Keratinocyte (primary cell): ENCODE measurements at regions not wholly inside any gene's neighbourhood (a gene's known extent, or its start where the extent isn't known, plus 50 kb on each side); places are given as distances from the start of the nearest gene placed in this dataset.

ENCODE experiments used
- DNase-seq: peaks from one replicate; pipeline ENCODE4 v3.0.0-alpha.2; 2011; ENCODE audit warnings: low read depth, missing footprints, low spot score
- FAIRE-seq: peaks from 2 replicates; lab custom pipeline; 2011; peaks lifted over from hg19 to GRCh38; lab: Jason Lieb, UNC
- H2AFZ ChIP-seq: 2 replicates; pipeline ENCODE4 v1.6.0; 2012; ENCODE audit warnings: low read length, control low read depth, inconsistent platforms; ENCODE audit not compliant: control insufficient read depth
- H3K27ac ChIP-seq: 2 replicates; pipeline ENCODE4 v1.5.1; 2011; ENCODE audit warnings: low read length; ENCODE audit not compliant: control insufficient read depth, insufficient read depth
- H3K27me3 ChIP-seq: 3 replicates; pipeline ENCODE4 v1.6.0; 2011; ENCODE audit warnings: low read length; ENCODE audit not compliant: control insufficient read depth, insufficient read depth; ENCODE audit errors: extremely low read depth
- H3K36me3 ChIP-seq, 2 experiments: 2 replicates in 1 of 2; 3 replicates in 1 of 2; pipeline ENCODE4 v1.5.1; 2011; ENCODE audit warnings: low read length in 2 of 2, mild to moderate bottlenecking in 1 of 2; ENCODE audit not compliant: control insufficient read depth in 2 of 2, insufficient read depth in 2 of 2; ENCODE audit errors: extremely low read depth in 1 of 2
- H3K4me1 ChIP-seq: 3 replicates; pipeline ENCODE4 v1.5.1; 2011; ENCODE audit warnings: low read length; ENCODE audit not compliant: control insufficient read depth, insufficient read depth; ENCODE audit errors: extremely low read depth
- H3K4me2 ChIP-seq: 3 replicates; pipeline ENCODE4 v1.6.0; 2011; ENCODE audit warnings: low read depth, low read length; ENCODE audit not compliant: control insufficient read depth, insufficient read depth; ENCODE audit errors: extremely low read depth
- H3K4me3 ChIP-seq, 3 experiments: fragments of 200-600 bp in 1 of 3; sonication (generic) in 1 of 3; 2 replicates in 2 of 3; 3 replicates in 1 of 3; pipeline ENCODE4 v1.5.1; 2011 to 2016; ENCODE audit warnings: low read length in 3 of 3, mild to moderate bottlenecking in 3 of 3, control low read depth in 2 of 3, inconsistent platforms in 1 of 3, low read depth in 1 of 3, mixed read lengths in 1 of 3, mixed run types in 1 of 3, moderate library complexity in 1 of 3; ENCODE audit not compliant: control insufficient read depth in 2 of 3, insufficient read depth in 2 of 3; ENCODE audit errors: extremely low read depth in 1 of 3
- H3K79me2 ChIP-seq: 2 replicates; pipeline ENCODE4 v1.6.0; 2012; ENCODE audit warnings: low read length; ENCODE audit not compliant: control insufficient read depth, insufficient read depth
- H3K9ac ChIP-seq: 3 replicates; pipeline ENCODE4 v1.6.0; 2011; ENCODE audit warnings: low read length; ENCODE audit not compliant: control insufficient read depth, insufficient read depth; ENCODE audit errors: extremely low read depth
- H3K9me1 ChIP-seq: 3 replicates; pipeline ENCODE4 v1.6.0; 2011; ENCODE audit warnings: low read length; ENCODE audit not compliant: control insufficient read depth, insufficient read depth; ENCODE audit errors: extremely low read depth
- H3K9me3 ChIP-seq: 2 replicates; pipeline ENCODE4 v1.5.1; 2012; ENCODE audit warnings: low read depth, low read length; ENCODE audit not compliant: control insufficient read depth
- H4K20me1 ChIP-seq: 3 replicates; pipeline ENCODE4 v1.6.0; 2011; ENCODE audit warnings: low read length; ENCODE audit not compliant: control insufficient read depth, insufficient read depth; ENCODE audit errors: extremely low read depth
- EZH2 ChIP-seq: IDR thresholded peaks from one replicate; pipeline ENCODE4 v1.6.1; 2012; ENCODE audit warnings: inconsistent platforms, mild to moderate bottlenecking, low read length, moderate library complexity
- dilution Hi-C: fragments of 300-500 bp; cut with MboI; formaldehyde crosslinking; loops from one replicate; pipeline ENCODE4 v1.7.0; 2020; ENCODE audit warnings: low sequenced_read_pairs; ENCODE audit not compliant: extremely low pct_ligation_motif_present
- TF ChIP-seq, protein P1 (sequence below), 3 experiments: IDR thresholded peaks in 1 of 3; conservative IDR thresholded peaks in 1 of 3; optimal IDR thresholded peaks in 1 of 3; 2 replicates in 2 of 3; 3 replicates in 1 of 3; pipeline versions ENCODE3 to v1.5.1; 2011; ENCODE audit warnings: low read length in 3 of 3, mild to moderate bottlenecking in 3 of 3, moderate library complexity in 2 of 3, control low read depth in 1 of 3, inconsistent platforms in 1 of 3; ENCODE audit not compliant: insufficient read depth in 2 of 3; ENCODE audit errors: extremely low read depth in 1 of 3

DNA sequence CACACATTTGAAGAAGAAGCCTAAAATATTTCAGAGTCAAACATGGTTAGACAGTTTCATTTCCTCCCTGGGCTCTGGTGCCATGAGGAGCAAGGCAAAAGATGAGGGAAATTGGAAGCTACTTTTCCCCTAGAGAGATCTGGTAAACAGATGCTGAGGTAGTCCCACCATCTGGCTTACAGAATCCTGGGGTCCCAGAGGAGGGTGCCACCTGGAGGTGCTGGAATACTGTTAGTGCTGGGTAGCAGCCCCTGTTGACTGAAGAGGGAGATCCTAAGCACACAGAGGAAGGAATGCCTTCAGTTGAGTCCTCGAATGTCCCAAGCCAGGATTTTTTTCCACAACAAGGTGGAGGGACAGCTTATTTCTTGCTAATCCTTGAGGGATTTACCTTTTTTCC, 160.1 kb downstream of the FZD1 start:
- TF ChIP-seq, protein P1, sequence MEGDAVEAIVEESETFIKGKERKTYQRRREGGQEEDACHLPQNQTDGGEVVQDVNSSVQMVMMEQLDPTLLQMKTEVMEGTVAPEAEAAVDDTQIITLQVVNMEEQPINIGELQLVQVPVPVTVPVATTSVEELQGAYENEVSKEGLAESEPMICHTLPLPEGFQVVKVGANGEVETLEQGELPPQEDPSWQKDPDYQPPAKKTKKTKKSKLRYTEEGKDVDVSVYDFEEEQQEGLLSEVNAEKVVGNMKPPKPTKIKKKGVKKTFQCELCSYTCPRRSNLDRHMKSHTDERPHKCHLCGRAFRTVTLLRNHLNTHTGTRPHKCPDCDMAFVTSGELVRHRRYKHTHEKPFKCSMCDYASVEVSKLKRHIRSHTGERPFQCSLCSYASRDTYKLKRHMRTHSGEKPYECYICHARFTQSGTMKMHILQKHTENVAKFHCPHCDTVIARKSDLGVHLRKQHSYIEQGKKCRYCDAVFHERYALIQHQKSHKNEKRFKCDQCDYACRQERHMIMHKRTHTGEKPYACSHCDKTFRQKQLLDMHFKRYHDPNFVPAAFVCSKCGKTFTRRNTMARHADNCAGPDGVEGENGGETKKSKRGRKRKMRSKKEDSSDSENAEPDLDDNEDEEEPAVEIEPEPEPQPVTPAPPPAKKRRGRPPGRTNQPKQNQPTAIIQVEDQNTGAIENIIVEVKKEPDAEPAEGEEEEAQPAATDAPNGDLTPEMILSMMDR (optimal IDR thresholded peaks at IDR 0.05 in 1 of 3, IDR thresholded peaks at IDR 0.05 in 1 of 3, conservative IDR thresholded peaks at IDR 0.05 in 1 of 3; ENCODE audit: extremely low read depth in 1 of 3, insufficient read depth in 2 of 3, low read length in 3 of 3): no peak
- TF ChIP-seq EZH2: no peak
- DNase-seq (no peak), FAIRE-seq (no peak)
- no peaks in the 10 kb centered on the region for H3K36me3 ChIP-seq
- H3K4me3 ChIP-seq: no peak overlapping the region
- H3K27ac ChIP-seq: no peak overlapping the region
- peaks cover 10% of the 10 kb centered on the region for H3K27me3 ChIP-seq
- H3K4me2 ChIP-seq: no peak overlapping the region
- H3K79me2 ChIP-seq: no peaks in the 10 kb centered on the region
- no peaks in the 10 kb centered on the region for H3K9me3 ChIP-seq
- H2AFZ ChIP-seq: no peak overlapping the region
- no peaks in the 10 kb centered on the region for H3K9me1 ChIP-seq
- dilution Hi-C loops: no loop called here
- no peaks in the 10 kb centered on the region for H4K20me1 ChIP-seq
- H3K9ac ChIP-seq: no peak overlapping the region
- H3K4me1 ChIP-seq: no peaks in the 10 kb centered on the region

DNA sequence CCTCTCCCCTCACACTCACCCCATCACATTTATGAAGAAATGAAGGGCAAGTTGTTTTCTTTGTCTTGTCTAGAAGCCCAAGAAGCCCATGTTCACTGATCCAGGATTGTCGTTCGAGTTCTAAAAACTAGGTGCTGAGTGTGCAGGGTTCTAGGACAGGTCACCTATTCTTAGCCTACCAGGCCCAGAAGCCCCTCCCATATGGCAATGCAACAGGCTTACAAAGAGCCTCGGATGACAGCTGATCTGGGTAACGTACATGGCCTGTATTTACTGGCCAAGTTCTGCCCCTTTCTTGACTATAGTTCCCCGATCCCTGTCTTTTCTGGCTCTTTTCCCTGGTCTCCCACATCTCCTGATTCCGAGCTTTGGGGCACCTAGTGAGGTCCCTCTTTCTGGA, 160.9 kb downstream of the FZD1 start:
- no peak for FAIRE-seq

More for the DNA sequence above, 160.9 kb downstream of the FZD1 start:
- no peaks in the 10 kb centered on the region for H4K20me1 ChIP-seq
- peaks cover 10% of the 10 kb centered on the region for H3K27me3 ChIP-seq
- H3K4me3 ChIP-seq: no peak overlapping the region
- no peak overlapping the region for H2AFZ ChIP-seq
- H3K4me2 ChIP-seq: no peak overlapping the region
- H3K9me1 ChIP-seq: no peaks in the 10 kb centered on the region
- no peaks in the 10 kb centered on the region for H3K4me1 ChIP-seq
- no peak for TF ChIP-seq EZH2
- TF ChIP-seq, protein P1 (optimal IDR thresholded peaks at IDR 0.05 in 1 of 3, IDR thresholded peaks at IDR 0.05 in 1 of 3, conservative IDR thresholded peaks at IDR 0.05 in 1 of 3; ENCODE audit: extremely low read depth in 1 of 3, insufficient read depth in 2 of 3, low read length in 3 of 3): no peak
- H3K79me2 ChIP-seq: no peaks in the 10 kb centered on the region
- no peaks in the 10 kb centered on the region for H3K9me3 ChIP-seq
- H3K27ac ChIP-seq: no peak overlapping the region
- H3K9ac ChIP-seq: no peak overlapping the region
- dilution Hi-C loops: no loop called here
- no peaks in the 10 kb centered on the region for H3K36me3 ChIP-seq
- no peak for DNase-seq
